ENCODE measurements at regions not wholly inside any gene's neighbourhood (a gene's known extent, or its start where the extent isn't known, plus 50 kb on each side); places are given as distances from the start of the nearest gene placed in this dataset.
A peak's percentile ranks its signal among the peaks of the same experiment; 100 is the strongest.

GRCh38 chr6:114452785-114453401 lies 110.1 kb upstream of the HS3ST5 start:
- peaks cover 4% of the 10 kb centered on the region; the same call in 1 of the 2 replicates for H3K4me1 ChIP-seq (ENCODE audit: insufficient read depth, low read length)
- H3K9me3 ChIP-seq (ENCODE audit: control insufficient read depth, insufficient read depth, low read length): no peaks in the 10 kb centered on the region
- H3K36me3 ChIP-seq (ENCODE audit: insufficient read depth, low read length): no peaks in the 10 kb centered on the region
- no peak overlapping the region for H3K9ac ChIP-seq (ENCODE audit: low read depth, low read length)

GRCh38 chr6:114450631-114451030 lies 107.8 kb upstream of the HS3ST5 start:
- peaks cover 6% of the 10 kb centered on the region; the same call in 1 of the 2 replicates for H3K4me1 ChIP-seq (ENCODE audit: insufficient read depth, low read length)

GRCh38 chr6:114449659-114450058 lies 106.8 kb upstream of the HS3ST5 start:
- Histone ChIP-seq H3K4me1 (ENCODE audit: insufficient read depth, low read length) (peaks cover 6% of the 10 kb centered on the region; the same call in 1 of the 2 replicates), H3K9ac (ENCODE audit: low read depth, low read length) (no peak overlapping the region), H3K36me3 (ENCODE audit: insufficient read depth, low read length) (no peaks in the 10 kb centered on the region), H3K9me3 (ENCODE audit: control insufficient read depth, insufficient read depth, low read length) (no peaks in the 10 kb centered on the region)

More at GRCh38 chr6:114450631-114451030, 107.8 kb upstream of the HS3ST5 start:
- Histone ChIP-seq H3K36me3 (ENCODE audit: insufficient read depth, low read length) (no peaks in the 10 kb centered on the region), H3K9me3 (ENCODE audit: control insufficient read depth, insufficient read depth, low read length) (no peaks in the 10 kb centered on the region), H3K9ac (ENCODE audit: low read depth, low read length) (no peak overlapping the region)

- no peaks in the 10 kb centered on the region for H3K36me3 ChIP-seq (ENCODE audit: insufficient read depth, low read length)
- H3K9me3 ChIP-seq (ENCODE audit: control insufficient read depth, insufficient read depth, low read length): no peaks in the 10 kb centered on the region
- H3K9ac ChIP-seq (ENCODE audit: low read depth, low read length): no peak overlapping the region
- H3K4me1 ChIP-seq (ENCODE audit: insufficient read depth, low read length): peaks cover 6% of the 10 kb centered on the region; the same call in 1 of the 2 replicates
These were observed 103.5 kb upstream of the HS3ST5 start for GRCh38 chr6:114446342-114446741.

- Histone ChIP-seq H3K9ac (ENCODE audit: low read depth, low read length) (no peak overlapping the region), H3K9me3 (ENCODE audit: control insufficient read depth, insufficient read depth, low read length) (no peaks in the 10 kb centered on the region), H3K36me3 (ENCODE audit: insufficient read depth, low read length) (no peaks in the 10 kb centered on the region), H3K4me1 (ENCODE audit: insufficient read depth, low read length) (peaks cover 6% of the 10 kb centered on the region; the same call in 1 of the 2 replicates)
These were observed 103.0 kb upstream of the HS3ST5 start for GRCh38 chr6:114445846-114446245.

GRCh38 chr6:114439411-114439810 lies 96.6 kb upstream of the HS3ST5 start:
- Histone ChIP-seq H3K36me3 (ENCODE audit: insufficient read depth, low read length) (no peaks in the 10 kb centered on the region), H3K9me3 (ENCODE audit: control insufficient read depth, insufficient read depth, low read length) (no peaks in the 10 kb centered on the region), H3K4me1 (ENCODE audit: insufficient read depth, low read length) (peaks cover 10% of the 10 kb centered on the region), H3K9ac (ENCODE audit: low read depth, low read length) (no peak overlapping the region)

- H3K9ac ChIP-seq (ENCODE audit: low read depth, low read length): no peak overlapping the region
- no peaks in the 10 kb centered on the region for H3K9me3 ChIP-seq (ENCODE audit: control insufficient read depth, insufficient read depth, low read length)
- peaks cover 10% of the 10 kb centered on the region for H3K4me1 ChIP-seq (ENCODE audit: insufficient read depth, low read length)
- H3K36me3 ChIP-seq (ENCODE audit: insufficient read depth, low read length): no peaks in the 10 kb centered on the region
These were observed 94.4 kb upstream of the HS3ST5 start for GRCh38 chr6:114437235-114437634.

- Histone ChIP-seq H3K9ac (ENCODE audit: low read depth, low read length) (no peak overlapping the region), H3K4me1 (ENCODE audit: insufficient read depth, low read length) (peaks cover 12% of the 10 kb centered on the region), H3K36me3 (ENCODE audit: insufficient read depth, low read length) (no peaks in the 10 kb centered on the region), H3K9me3 (ENCODE audit: control insufficient read depth, insufficient read depth, low read length) (no peaks in the 10 kb centered on the region)
These were observed 93.9 kb upstream of the HS3ST5 start for GRCh38 chr6:114436691-114437090.

- Histone ChIP-seq H3K9me3 (ENCODE audit: control insufficient read depth, insufficient read depth, low read length) (no peaks in the 10 kb centered on the region), H3K9ac (ENCODE audit: low read depth, low read length) (no peak overlapping the region), H3K4me1 (ENCODE audit: insufficient read depth, low read length) (peaks cover 18% of the 10 kb centered on the region), H3K36me3 (ENCODE audit: insufficient read depth, low read length) (no peaks in the 10 kb centered on the region)
These were observed 93.2 kb upstream of the HS3ST5 start for GRCh38 chr6:114435985-114436384.

GRCh38 chr6:114432400-114432799 lies 89.6 kb upstream of the HS3ST5 start:
- Histone ChIP-seq H3K9ac (ENCODE audit: low read depth, low read length) (no peak overlapping the region), H3K36me3 (ENCODE audit: insufficient read depth, low read length) (no peaks in the 10 kb centered on the region), H3K9me3 (ENCODE audit: control insufficient read depth, insufficient read depth, low read length) (no peaks in the 10 kb centered on the region), H3K4me1 (ENCODE audit: insufficient read depth, low read length) (peaks cover 36% of the 10 kb centered on the region)

GRCh38 chr6:114431641-114432040 lies 88.8 kb upstream of the HS3ST5 start:
- peaks cover 36% of the 10 kb centered on the region for H3K4me1 ChIP-seq (ENCODE audit: insufficient read depth, low read length)
- no peaks in the 10 kb centered on the region for H3K36me3 ChIP-seq (ENCODE audit: insufficient read depth, low read length)
- no peaks in the 10 kb centered on the region for H3K9me3 ChIP-seq (ENCODE audit: control insufficient read depth, insufficient read depth, low read length)
- H3K9ac ChIP-seq (ENCODE audit: low read depth, low read length): no peak overlapping the region

GRCh38 chr6:114430534-114431124 lies 87.8 kb upstream of the HS3ST5 start:
- Histone ChIP-seq H3K9ac (ENCODE audit: low read depth, low read length) (no peak overlapping the region), H3K36me3 (ENCODE audit: insufficient read depth, low read length) (no peaks in the 10 kb centered on the region)

GRCh38 chr6:114428341-114428740 lies 85.5 kb upstream of the HS3ST5 start:
- H3K4me1 ChIP-seq (ENCODE audit: insufficient read depth, low read length): peaks cover 31% of the 10 kb centered on the region
- H3K9ac ChIP-seq (ENCODE audit: low read depth, low read length): peak overlapping the region; percentile 22; the same call in 1 of the 2 replicates
- no peaks in the 10 kb centered on the region for H3K9me3 ChIP-seq (ENCODE audit: control insufficient read depth, insufficient read depth, low read length)
- H3K36me3 ChIP-seq (ENCODE audit: insufficient read depth, low read length): peaks cover 8% of the 10 kb centered on the region

More at GRCh38 chr6:114430534-114431124, 87.8 kb upstream of the HS3ST5 start:
- H3K9me3 ChIP-seq (ENCODE audit: control insufficient read depth, insufficient read depth, low read length): no peaks in the 10 kb centered on the region
- H3K4me1 ChIP-seq (ENCODE audit: insufficient read depth, low read length): peaks cover 33% of the 10 kb centered on the region

GRCh38 chr6:114421199-114421598 lies 78.4 kb upstream of the HS3ST5 start:
- no peaks in the 10 kb centered on the region for H3K9me3 ChIP-seq (ENCODE audit: control insufficient read depth, insufficient read depth, low read length)
- H3K9ac ChIP-seq (ENCODE audit: low read depth, low read length): no peak overlapping the region; the same call in 1 of the 2 replicates
- H3K36me3 ChIP-seq (ENCODE audit: insufficient read depth, low read length): peaks cover 16% of the 10 kb centered on the region
- peaks cover 31% of the 10 kb centered on the region for H3K4me1 ChIP-seq (ENCODE audit: insufficient read depth, low read length)

- peaks cover 9% of the 10 kb centered on the region for H3K36me3 ChIP-seq (ENCODE audit: insufficient read depth, low read length)
These were observed 76.4 kb upstream of the HS3ST5 start for GRCh38 chr6:114419175-114419574.

More at GRCh38 chr6:114419175-114419574, 76.4 kb upstream of the HS3ST5 start:
- Histone ChIP-seq H3K4me1 (ENCODE audit: insufficient read depth, low read length) (peaks cover 31% of the 10 kb centered on the region), H3K9ac (ENCODE audit: low read depth, low read length) (no peak overlapping the region), H3K9me3 (ENCODE audit: control insufficient read depth, insufficient read depth, low read length) (no peaks in the 10 kb centered on the region)
